Erythroblast (primary cell): ENCODE measurements at regions not wholly inside any gene's neighbourhood (a gene's known extent, or its start where the extent isn't known, plus 50 kb on each side); places are given as distances from the start of the nearest gene placed in this dataset.

Source experiments
- GATA1 ChIP-seq: IDR thresholded peaks from 2 replicates; pipeline ENCODE4 v1.6.1; 2011; ENCODE audit warnings: low read depth, mild to moderate bottlenecking, control low read depth, low read length, moderate library complexity
- POLR2A ChIP-seq: IDR thresholded peaks from 2 replicates; pipeline ENCODE4 v1.6.1; 2011; ENCODE audit warnings: mild to moderate bottlenecking, low read length

DNA sequence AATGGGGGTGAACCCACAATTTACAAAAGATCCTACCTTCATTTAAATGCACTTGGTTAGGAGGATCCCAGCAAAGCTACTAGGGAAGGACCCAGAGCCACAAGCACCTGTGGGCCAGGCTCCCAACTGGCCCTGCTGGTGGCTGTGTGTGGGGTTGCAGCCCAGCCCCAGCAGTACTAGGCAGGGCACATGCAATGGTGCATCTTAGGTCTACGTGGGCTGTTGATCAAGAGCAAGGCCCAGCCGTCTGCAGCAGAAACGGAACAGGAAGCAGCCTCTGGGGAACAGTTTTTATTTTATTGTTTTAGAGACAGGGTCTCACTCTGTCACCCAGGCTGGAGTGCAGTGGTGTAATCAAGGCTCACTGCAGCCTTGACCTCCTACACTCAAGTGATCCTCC lies 134.1 kb upstream of the RAB4A start:
- TF ChIP-seq POLR2A (no peak), GATA1 (no peak)
